ENCODE measurements at regions not wholly inside any gene's neighbourhood (a gene's known extent, or its start where the extent isn't known, plus 50 kb on each side); places are given as distances from the start of the nearest gene placed in this dataset.

DNA sequence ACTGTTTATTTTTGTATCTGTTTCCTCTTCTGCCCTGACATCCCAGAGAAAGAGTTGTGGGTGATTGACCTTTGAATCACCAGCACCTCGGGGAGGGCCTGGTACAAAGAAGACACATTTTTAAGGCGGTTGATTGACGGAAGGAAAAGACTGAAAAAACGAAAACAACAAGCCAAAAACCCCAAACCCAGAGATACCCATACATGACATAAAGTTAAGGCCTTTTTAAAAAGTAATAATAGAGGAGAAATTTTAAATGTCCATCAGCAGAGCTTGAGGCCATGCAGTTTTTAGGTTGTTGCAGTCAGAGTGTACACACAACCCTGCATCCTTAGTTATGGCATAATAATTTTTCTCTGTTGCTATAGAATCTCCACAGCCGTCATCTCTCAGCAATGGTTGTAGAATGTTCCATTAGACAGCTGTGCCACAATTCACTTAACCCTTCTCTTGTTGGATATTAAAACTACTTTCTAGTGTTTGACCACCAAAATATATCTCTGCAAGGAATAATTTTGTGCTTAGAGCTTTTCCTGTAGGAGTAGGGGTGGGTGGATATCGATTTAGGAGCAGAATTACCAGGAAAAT is 110.2 kb downstream of the GNL3L start:
- TF ChIP-seq SIN3A (IDR thresholded peaks at IDR 0.05; ENCODE audit: borderline replicate concordance, insufficient read depth, low read length) (no peak), REST (IDR thresholded peaks at IDR 0.05; ENCODE audit: insufficient read depth in 1 of 2, low read depth in 2 of 2, low read length in 2 of 2) (no peak), TAF1 (IDR thresholded peaks at IDR 0.05; ENCODE audit: borderline replicate concordance, insufficient read depth, low read length) (no peak), POLR2AphosphoS5 (IDR thresholded peaks at IDR 0.05; ENCODE audit: low read depth, low read length) (no peak), FOXP2 (optimal IDR thresholded peaks at IDR 0.05; ENCODE audit: borderline replicate concordance, extremely low read depth, extremely low read length, insufficient read depth) (no peak)

- TF ChIP-seq SIN3A (IDR thresholded peaks at IDR 0.05; ENCODE audit: borderline replicate concordance, insufficient read depth, low read length), result no peak
- peak; percentile 46 for TF ChIP-seq FOXP2 (optimal IDR thresholded peaks at IDR 0.05; ENCODE audit: borderline replicate concordance, extremely low read depth, extremely low read length, insufficient read depth)
- no peak for TF ChIP-seq TAF1 (IDR thresholded peaks at IDR 0.05; ENCODE audit: borderline replicate concordance, insufficient read depth, low read length)
- TF ChIP-seq POLR2AphosphoS5 (IDR thresholded peaks at IDR 0.05; ENCODE audit: low read depth, low read length), result no peak
- TF ChIP-seq REST (IDR thresholded peaks at IDR 0.05; ENCODE audit: insufficient read depth in 1 of 2, low read depth in 2 of 2, low read length in 2 of 2), result no peak
Measured at GRCh38 chrX:54640736-54641135, 110.7 kb downstream of the GNL3L start.

GRCh38 chrX:54641530-54641929 is 111.5 kb downstream of the GNL3L start:
- TF ChIP-seq SIN3A (IDR thresholded peaks at IDR 0.05; ENCODE audit: borderline replicate concordance, insufficient read depth, low read length) (no peak), TAF1 (IDR thresholded peaks at IDR 0.05; ENCODE audit: borderline replicate concordance, insufficient read depth, low read length) (no peak), POLR2AphosphoS5 (IDR thresholded peaks at IDR 0.05; ENCODE audit: low read depth, low read length) (no peak), REST (IDR thresholded peaks at IDR 0.05; ENCODE audit: insufficient read depth in 1 of 2, low read depth in 2 of 2, low read length in 2 of 2) (no peak), FOXP2 (optimal IDR thresholded peaks at IDR 0.05; ENCODE audit: borderline replicate concordance, extremely low read depth, extremely low read length, insufficient read depth) (no peak)

- TF ChIP-seq SIN3A (IDR thresholded peaks at IDR 0.05; ENCODE audit: borderline replicate concordance, insufficient read depth, low read length) (no peak), REST (IDR thresholded peaks at IDR 0.05; ENCODE audit: insufficient read depth in 1 of 2, low read depth in 2 of 2, low read length in 2 of 2) (no peak), POLR2AphosphoS5 (IDR thresholded peaks at IDR 0.05; ENCODE audit: low read depth, low read length) (no peak), FOXP2 (optimal IDR thresholded peaks at IDR 0.05; ENCODE audit: borderline replicate concordance, extremely low read depth, extremely low read length, insufficient read depth) (no peak), TAF1 (IDR thresholded peaks at IDR 0.05; ENCODE audit: borderline replicate concordance, insufficient read depth, low read length) (no peak)
Measured at GRCh38 chrX:54659547-54659946, 129.5 kb downstream of the GNL3L start.
